ENCODE measurements at regions not wholly inside any gene's neighbourhood (a gene's known extent, or its start where the extent isn't known, plus 50 kb on each side); places are given as distances from the start of the nearest gene placed in this dataset.

DNA sequence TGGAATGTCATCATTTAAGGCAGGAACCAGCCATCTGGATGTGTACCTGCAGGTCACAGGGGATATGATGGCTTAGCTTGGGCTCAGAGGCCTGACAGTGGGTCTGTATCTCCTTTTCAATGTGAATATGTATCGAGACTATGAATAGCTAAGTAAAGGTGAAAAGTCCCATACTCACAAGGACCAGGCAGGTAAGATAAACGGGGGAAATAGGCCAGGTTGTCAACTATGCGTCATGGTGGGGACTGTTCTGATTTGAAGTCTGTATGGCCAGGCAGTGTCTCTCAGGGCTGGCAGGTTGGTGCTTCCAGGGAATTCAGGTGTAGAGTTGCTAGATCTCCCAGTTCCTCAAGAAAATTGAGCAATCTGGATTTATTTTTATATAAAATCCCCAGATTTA lies 987.9 kb upstream of the WWC1 start:
- Histone ChIP-seq H3K4me1 (ENCODE audit: insufficient read depth, poor library complexity, severe bottlenecking) (no peaks in the 10 kb centered on the region), H3K9me3 (ENCODE audit: severe bottlenecking) (no peaks in the 10 kb centered on the region), H3K27ac (ENCODE audit: poor library complexity, severe bottlenecking) (no peak overlapping the region), H3K27me3 (ENCODE audit: insufficient read depth, poor library complexity, severe bottlenecking) (peaks cover 3% of the 10 kb centered on the region), H3K4me3 (ENCODE audit: severe bottlenecking) (no peak overlapping the region), H3K36me3 (ENCODE audit: low read depth) (no peaks in the 10 kb centered on the region)
- DNase-seq (ENCODE audit: low spot score) = no peak
- ATAC-seq (ENCODE audit: low read depth) = no peak
- TF ChIP-seq, protein P1, sequence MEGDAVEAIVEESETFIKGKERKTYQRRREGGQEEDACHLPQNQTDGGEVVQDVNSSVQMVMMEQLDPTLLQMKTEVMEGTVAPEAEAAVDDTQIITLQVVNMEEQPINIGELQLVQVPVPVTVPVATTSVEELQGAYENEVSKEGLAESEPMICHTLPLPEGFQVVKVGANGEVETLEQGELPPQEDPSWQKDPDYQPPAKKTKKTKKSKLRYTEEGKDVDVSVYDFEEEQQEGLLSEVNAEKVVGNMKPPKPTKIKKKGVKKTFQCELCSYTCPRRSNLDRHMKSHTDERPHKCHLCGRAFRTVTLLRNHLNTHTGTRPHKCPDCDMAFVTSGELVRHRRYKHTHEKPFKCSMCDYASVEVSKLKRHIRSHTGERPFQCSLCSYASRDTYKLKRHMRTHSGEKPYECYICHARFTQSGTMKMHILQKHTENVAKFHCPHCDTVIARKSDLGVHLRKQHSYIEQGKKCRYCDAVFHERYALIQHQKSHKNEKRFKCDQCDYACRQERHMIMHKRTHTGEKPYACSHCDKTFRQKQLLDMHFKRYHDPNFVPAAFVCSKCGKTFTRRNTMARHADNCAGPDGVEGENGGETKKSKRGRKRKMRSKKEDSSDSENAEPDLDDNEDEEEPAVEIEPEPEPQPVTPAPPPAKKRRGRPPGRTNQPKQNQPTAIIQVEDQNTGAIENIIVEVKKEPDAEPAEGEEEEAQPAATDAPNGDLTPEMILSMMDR (IDR thresholded peaks at IDR 0.05; ENCODE audit: poor library complexity, severe bottlenecking) = no peak

DNA sequence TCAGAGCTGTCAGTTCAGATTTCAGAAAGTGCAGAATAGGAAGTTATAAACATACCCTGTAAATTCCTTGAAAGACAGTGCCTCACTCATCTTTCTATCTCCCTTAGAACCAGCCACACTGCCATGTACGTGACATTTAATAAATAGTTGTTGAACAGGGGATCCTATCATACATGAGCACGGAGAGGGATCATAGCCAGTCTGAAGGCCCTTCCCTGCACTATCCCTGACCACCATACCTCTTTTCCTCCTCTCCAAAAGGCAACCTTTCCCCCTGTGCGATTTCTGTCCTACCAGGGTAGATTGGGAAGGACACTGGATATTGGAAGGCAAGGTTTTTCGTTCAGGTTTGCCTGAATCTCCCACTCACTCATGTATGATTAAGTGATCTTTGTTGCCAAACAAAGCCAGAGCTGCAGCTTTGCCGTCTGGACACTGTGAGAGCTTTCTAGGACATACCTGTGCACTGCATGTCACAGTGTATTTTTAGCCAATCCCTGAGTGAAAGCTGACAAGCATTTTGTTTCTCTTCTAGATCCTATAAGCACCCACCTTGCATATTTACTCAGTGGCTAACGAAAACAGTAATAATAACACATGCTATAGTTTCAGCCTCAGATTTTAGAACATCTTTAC lies 986.5 kb upstream of the WWC1 start:
- H3K9me3 ChIP-seq (ENCODE audit: severe bottlenecking) = no peaks in the 10 kb centered on the region
- H3K4me1 ChIP-seq (ENCODE audit: insufficient read depth, poor library complexity, severe bottlenecking) = no peaks in the 10 kb centered on the region
- no peaks in the 10 kb centered on the region for H3K36me3 ChIP-seq (ENCODE audit: low read depth)
- ATAC-seq (ENCODE audit: low read depth) (0 out of 3 replicates have a peak, but pooled peaks have one; percentile 21), DNase-seq (ENCODE audit: low spot score) (no peak)
- H3K27ac ChIP-seq (ENCODE audit: poor library complexity, severe bottlenecking) = no peak overlapping the region
- H3K27me3 ChIP-seq (ENCODE audit: insufficient read depth, poor library complexity, severe bottlenecking) = peaks cover 3% of the 10 kb centered on the region
- TF ChIP-seq, protein P1 (IDR thresholded peaks at IDR 0.05; ENCODE audit: poor library complexity, severe bottlenecking) = no peak
- H3K4me3 ChIP-seq (ENCODE audit: severe bottlenecking) = no peak overlapping the region

DNA sequence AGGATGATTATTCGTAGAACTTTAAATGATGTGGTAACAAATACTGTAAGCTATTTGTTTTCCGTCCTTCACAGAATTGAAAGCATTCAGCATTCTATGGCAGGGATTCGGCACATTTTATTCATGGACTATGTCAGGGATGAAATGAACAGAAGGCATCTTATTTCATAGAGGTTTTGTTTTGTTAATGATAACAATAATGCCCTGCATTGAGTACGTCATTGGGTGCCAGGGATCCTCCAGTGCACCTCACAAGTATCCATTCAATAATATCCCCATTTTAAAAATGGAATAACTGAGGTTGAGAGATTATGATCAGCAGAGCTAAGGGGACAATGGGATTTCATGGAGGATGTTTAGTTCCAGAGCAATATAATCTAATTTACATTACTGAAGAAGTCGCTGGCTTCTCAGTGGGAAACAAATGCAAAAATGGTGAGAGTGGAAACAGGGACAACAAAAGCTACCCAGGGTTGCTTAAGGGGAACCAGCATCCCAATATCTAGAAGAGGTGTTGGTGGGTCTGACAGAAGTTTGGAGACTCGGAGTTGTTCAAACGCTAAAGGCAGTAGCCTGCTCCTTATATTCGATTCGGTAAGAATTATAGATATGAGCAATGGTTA lies 985.7 kb upstream of the WWC1 start:
- ATAC-seq (ENCODE audit: low read depth) (no peak), DNase-seq (ENCODE audit: low spot score) (no peak)
- no peaks in the 10 kb centered on the region for H3K4me1 ChIP-seq (ENCODE audit: insufficient read depth, poor library complexity, severe bottlenecking)
- H3K4me3 ChIP-seq (ENCODE audit: severe bottlenecking) = no peak overlapping the region
- peaks cover 3% of the 10 kb centered on the region for H3K27me3 ChIP-seq (ENCODE audit: insufficient read depth, poor library complexity, severe bottlenecking)
- no peak overlapping the region for H3K27ac ChIP-seq (ENCODE audit: poor library complexity, severe bottlenecking)
- H3K36me3 ChIP-seq (ENCODE audit: low read depth) = no peaks in the 10 kb centered on the region
- no peaks in the 10 kb centered on the region for H3K9me3 ChIP-seq (ENCODE audit: severe bottlenecking)
- TF ChIP-seq, protein P1 (IDR thresholded peaks at IDR 0.05; ENCODE audit: poor library complexity, severe bottlenecking) = no peak

DNA sequence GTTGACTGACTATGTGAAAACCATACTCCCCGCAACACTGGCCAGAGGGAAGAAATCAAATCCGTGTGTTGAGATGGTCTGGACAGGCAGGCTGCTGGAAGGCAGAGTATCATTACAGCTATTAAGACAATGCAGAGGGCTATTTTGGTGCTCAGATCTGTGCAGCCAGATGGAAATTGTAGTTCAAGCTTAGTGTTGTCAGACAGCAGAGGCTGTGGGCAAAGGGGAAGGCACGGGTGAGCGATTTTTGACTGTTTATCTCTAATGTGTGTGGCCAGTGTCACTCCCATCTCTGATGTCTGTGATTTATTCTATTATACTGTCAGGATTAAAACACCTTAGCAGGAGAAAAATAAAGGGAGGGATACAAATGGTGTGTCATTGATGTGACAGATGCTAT lies 984.4 kb upstream of the WWC1 start:
- Histone ChIP-seq H3K9me3 (ENCODE audit: severe bottlenecking) (no peaks in the 10 kb centered on the region), H3K27me3 (ENCODE audit: insufficient read depth, poor library complexity, severe bottlenecking) (peaks cover 3% of the 10 kb centered on the region), H3K36me3 (ENCODE audit: low read depth) (no peaks in the 10 kb centered on the region), H3K27ac (ENCODE audit: poor library complexity, severe bottlenecking) (no peak overlapping the region), H3K4me1 (ENCODE audit: insufficient read depth, poor library complexity, severe bottlenecking) (no peaks in the 10 kb centered on the region), H3K4me3 (ENCODE audit: severe bottlenecking) (no peak overlapping the region)
- TF ChIP-seq, protein P1 (IDR thresholded peaks at IDR 0.05; ENCODE audit: poor library complexity, severe bottlenecking) = no peak
- DNase-seq (ENCODE audit: low spot score) (no peak), ATAC-seq (ENCODE audit: low read depth) (no peak)

DNA sequence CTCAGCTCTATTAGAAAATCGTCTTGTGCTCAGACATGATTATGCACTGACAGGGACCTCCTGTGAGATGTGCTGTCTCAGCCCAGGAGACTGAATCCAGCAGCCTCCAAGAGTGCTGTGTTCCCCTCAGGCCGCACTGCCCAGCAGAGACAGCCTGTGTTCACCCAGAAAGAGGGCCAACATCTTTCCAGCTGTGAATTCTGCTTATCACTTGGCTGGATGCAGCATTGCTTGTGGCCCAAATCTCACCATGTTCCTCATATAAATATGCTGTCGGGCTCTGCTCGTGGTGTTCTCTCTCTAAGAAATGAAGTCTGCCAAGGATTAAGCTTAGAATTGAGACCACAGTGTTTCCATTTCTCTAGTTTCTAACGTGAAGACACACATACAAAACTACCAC lies 983.0 kb upstream of the WWC1 start:
- TF ChIP-seq, protein P1 (IDR thresholded peaks at IDR 0.05; ENCODE audit: poor library complexity, severe bottlenecking) = no peak
- Histone ChIP-seq H3K4me1 (ENCODE audit: insufficient read depth, poor library complexity, severe bottlenecking) (no peaks in the 10 kb centered on the region), H3K36me3 (ENCODE audit: low read depth) (no peaks in the 10 kb centered on the region), H3K27me3 (ENCODE audit: insufficient read depth, poor library complexity, severe bottlenecking) (peaks cover 3% of the 10 kb centered on the region), H3K27ac (ENCODE audit: poor library complexity, severe bottlenecking) (no peak overlapping the region), H3K4me3 (ENCODE audit: severe bottlenecking) (no peak overlapping the region), H3K9me3 (ENCODE audit: severe bottlenecking) (no peaks in the 10 kb centered on the region)
- DNase-seq (ENCODE audit: low spot score) (no peak), ATAC-seq (ENCODE audit: low read depth) (no peak)
